Neuronal stem cell (in vitro differentiated cells): ENCODE measurements at regions not wholly inside any gene's neighbourhood (a gene's known extent, or its start where the extent isn't known, plus 50 kb on each side); places are given as distances from the start of the nearest gene placed in this dataset.

Experiments
- DNase-seq: peaks from one replicate; pipeline ENCODE4 v3.0.0-alpha.2; 2013; ENCODE audit warnings: low spot score
- H2AFZ ChIP-seq: one replicate; pipeline ENCODE4 v1.6.1; 2013; ENCODE audit warnings: mild to moderate bottlenecking, low read length, inconsistent platforms
- H2AK5ac ChIP-seq: 2 replicates; pipeline ENCODE4 v1.6.1; 2013; ENCODE audit warnings: low read depth, mild to moderate bottlenecking, inconsistent platforms, low read length, moderate library complexity, mixed read lengths
- H2BK120ac ChIP-seq: 2 replicates; pipeline ENCODE4 v1.6.1; 2013; ENCODE audit warnings: low read depth, mild to moderate bottlenecking, inconsistent platforms, low read length, moderate library complexity, mixed read lengths
- H2BK12ac ChIP-seq: one replicate; pipeline ENCODE4 v1.6.1; 2013; ENCODE audit warnings: low read length, inconsistent platforms
- H2BK15ac ChIP-seq: 2 replicates; pipeline ENCODE4 v1.6.1; 2013; ENCODE audit warnings: mild to moderate bottlenecking, low read length, inconsistent platforms, mixed read lengths
- H2BK5ac ChIP-seq: one replicate; pipeline ENCODE4 v1.6.1; 2013; ENCODE audit warnings: inconsistent platforms, mild to moderate bottlenecking, low read length, moderate library complexity
- H3K14ac ChIP-seq: one replicate; pipeline ENCODE4 v1.6.1; 2013; ENCODE audit warnings: low read length, inconsistent platforms
- H3K18ac ChIP-seq: 2 replicates; pipeline ENCODE4 v1.6.1; 2013; ENCODE audit warnings: low read length, inconsistent platforms
- H3K23ac ChIP-seq: 2 replicates; pipeline ENCODE4 v1.6.1; 2013; ENCODE audit warnings: low read depth, mild to moderate bottlenecking, mixed read lengths, low read length, inconsistent platforms; ENCODE audit not compliant: poor library complexity
- H3K27ac ChIP-seq: replicated peaks from 3 replicates; pipeline ENCODE4 v1.5.1; 2013; ENCODE audit warnings: low read length, inconsistent platforms
- H3K27me3 ChIP-seq, 3 experiments: 2 replicates each; pipeline ENCODE4 v1.6.1; 2013; ENCODE audit warnings: low read length in 3 of 3, mild to moderate bottlenecking in 2 of 3, inconsistent platforms in 1 of 3, low read depth in 1 of 3, mixed read lengths in 1 of 3, moderate library complexity in 1 of 3; ENCODE audit not compliant: control insufficient read depth in 3 of 3, insufficient read depth in 3 of 3
- H3K36me3 ChIP-seq, 2 donors: replicated peaks in 1 of 2; 2 replicates each; pipeline ENCODE4 v1.6.1; 2013; ENCODE audit warnings: low read length in 2 of 2; ENCODE audit not compliant: control insufficient read depth in 2 of 2, insufficient read depth in 2 of 2
- H3K4ac ChIP-seq: 2 replicates; pipeline ENCODE4 v1.6.1; 2013; ENCODE audit warnings: inconsistent platforms, mild to moderate bottlenecking, low read length, moderate library complexity
- H3K4me1 ChIP-seq, 2 donors: 1 replicate in 1 of 2; 2 replicates in 1 of 2; pipeline ENCODE4 v1.6.1; 2013; ENCODE audit warnings: low read length in 2 of 2, low read depth in 1 of 2; ENCODE audit not compliant: control insufficient read depth in 2 of 2, insufficient read depth in 1 of 2
- H3K4me2 ChIP-seq: one replicate; pipeline ENCODE4 v1.6.1; 2013; ENCODE audit warnings: mild to moderate bottlenecking, low read length, inconsistent platforms; ENCODE audit not compliant: insufficient read depth, poor library complexity, severe bottlenecking
- H3K4me3 ChIP-seq, 2 donors: 2 replicates each; pipeline ENCODE4 v1.5.1; 2013; ENCODE audit warnings: low read length in 2 of 2, mild to moderate bottlenecking in 2 of 2, inconsistent platforms in 1 of 2, moderate library complexity in 1 of 2
- H3K79me1 ChIP-seq: one replicate; pipeline ENCODE4 v1.6.1; 2013; ENCODE audit warnings: low read depth, mild to moderate bottlenecking, inconsistent platforms, low read length, moderate library complexity
- H3K9ac ChIP-seq: one replicate; pipeline ENCODE4 v1.6.1; 2013; ENCODE audit warnings: mild to moderate bottlenecking, low read depth, low read length, inconsistent platforms; ENCODE audit not compliant: poor library complexity
- H3K9me3 ChIP-seq, 2 donors: replicated peaks in 1 of 2; 2 replicates each; pipeline versions ENCODE3 to v1.6.1; 2013; ENCODE audit warnings: low read length in 2 of 2, mild to moderate bottlenecking in 2 of 2, inconsistent platforms in 1 of 2, low read depth in 1 of 2, mixed read lengths in 1 of 2, moderate library complexity in 1 of 2; ENCODE audit not compliant: control insufficient read depth in 2 of 2, insufficient read depth in 1 of 2
- H4K8ac ChIP-seq: one replicate; pipeline ENCODE4 v1.6.1; 2013; ENCODE audit warnings: low read depth, mild to moderate bottlenecking, inconsistent platforms, low read length, moderate library complexity
- H4K91ac ChIP-seq: one replicate; pipeline ENCODE4 v1.6.1; 2013; ENCODE audit warnings: low read length, low read depth, mild to moderate bottlenecking, inconsistent platforms; ENCODE audit not compliant: poor library complexity
- WGBS, 2 donors: extraction: QIAGEN DNeasy Blood & Tissue Kit; methylation state at CpG; one replicate each; pipeline ENCODE4 v1.1.7; 2013; ENCODE audit warnings: missing lambda C conversion rate in 2 of 2, mixed read lengths in 1 of 2; ENCODE audit not compliant: insufficient read length in 2 of 2, insufficient replicate concordance in 1 of 2; ENCODE audit errors: extremely low coverage in 2 of 2; 5-methylcytosine and 5-hydroxymethylcytosine counted together

DNA sequence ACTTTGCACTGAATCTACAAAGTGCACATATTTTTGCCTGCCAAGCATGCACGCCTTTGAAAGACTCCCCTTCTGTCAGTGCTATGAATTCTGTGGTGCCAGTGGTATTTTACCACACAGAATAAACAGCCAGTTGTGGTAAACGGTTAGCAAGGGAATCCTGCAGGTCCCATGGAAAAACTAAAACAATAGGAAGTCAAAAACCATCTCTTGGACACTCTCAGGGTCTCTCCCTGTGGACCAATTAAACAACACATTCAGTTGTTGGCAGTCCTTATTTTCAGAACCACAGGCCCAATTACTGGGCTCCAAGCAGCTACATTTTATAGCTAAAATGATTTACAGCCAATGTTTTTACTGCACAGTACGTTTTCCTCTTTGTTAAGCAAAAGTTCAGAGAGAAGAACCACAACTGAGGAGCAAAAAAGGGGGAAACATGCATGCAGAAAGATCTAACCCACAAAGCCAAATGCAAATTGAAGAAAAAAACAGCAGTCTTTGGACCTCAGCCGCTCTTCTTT, 116.9 kb downstream of the KCTD12 start:
- no peak overlapping the region for H2BK5ac ChIP-seq
- no peak overlapping the region for H4K8ac ChIP-seq
- H3K9me3 ChIP-seq = no peaks in the 10 kb centered on the region
- H3K4ac ChIP-seq = no peak overlapping the region
- H3K36me3 ChIP-seq = no peaks in the 10 kb centered on the region
- no peak overlapping the region for H3K23ac ChIP-seq
- DNase-seq = no peak
- H3K4me3 ChIP-seq = no peak overlapping the region
- no peak overlapping the region for H3K9ac ChIP-seq
- no peak overlapping the region for H2BK15ac ChIP-seq
- no peak overlapping the region for H3K27ac ChIP-seq
- no CpG with 5 or more reads among the region's 4 CpGs for WGBS, 2 donors
- no peak overlapping the region for H2BK120ac ChIP-seq
- peaks cover 0 to 4% (median 0%) of the 10 kb centered on the region in 3 experiments for H3K27me3 ChIP-seq
- no peak overlapping the region for H2AK5ac ChIP-seq
- H4K91ac ChIP-seq = no peak overlapping the region
- H3K4me1 ChIP-seq = no peaks in the 10 kb centered on the region
- H3K79me1 ChIP-seq = no peaks in the 10 kb centered on the region
- no peak overlapping the region for H3K14ac ChIP-seq
- H3K18ac ChIP-seq = no peak overlapping the region
- H2AFZ ChIP-seq = no peak overlapping the region
- no peak overlapping the region for H2BK12ac ChIP-seq
- H3K4me2 ChIP-seq = no peak overlapping the region

DNA sequence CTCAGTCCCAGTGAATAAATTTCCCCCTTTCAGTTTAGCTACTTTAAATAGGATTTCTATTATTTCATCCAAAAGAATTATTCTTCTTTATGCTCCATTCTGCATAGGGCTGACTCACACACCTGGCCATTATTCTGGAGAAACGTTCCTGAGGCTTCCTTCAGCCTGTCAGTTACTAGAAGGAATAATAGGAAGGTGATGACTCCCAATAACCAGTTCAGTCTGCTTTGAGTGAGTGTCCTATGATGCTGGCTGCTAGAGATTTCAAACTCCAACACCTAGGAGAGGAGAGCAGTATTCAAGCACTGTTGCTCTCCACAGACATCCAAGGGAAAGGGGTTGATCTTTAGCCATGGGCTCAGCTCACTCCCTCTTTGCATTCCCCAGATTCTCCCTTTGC, 117.8 kb downstream of the KCTD12 start:
- H3K18ac ChIP-seq = no peak overlapping the region
- H3K9me3 ChIP-seq = no peaks in the 10 kb centered on the region
- H4K8ac ChIP-seq = no peak overlapping the region
- H3K27me3 ChIP-seq = peaks cover 0 to 4% (median 0%) of the 10 kb centered on the region in 3 experiments
- H2AFZ ChIP-seq = no peak overlapping the region
- H2BK5ac ChIP-seq = no peak overlapping the region
- H2AK5ac ChIP-seq = no peak overlapping the region
- H3K27ac ChIP-seq = no peak overlapping the region
- WGBS, 2 donors = no CpG with 5 or more reads among the region's 1 CpG
- H3K14ac ChIP-seq = no peak overlapping the region
- H2BK12ac ChIP-seq = no peak overlapping the region
- H3K9ac ChIP-seq = no peak overlapping the region
- H3K4me1 ChIP-seq = no peaks in the 10 kb centered on the region
- H4K91ac ChIP-seq = no peak overlapping the region
- H2BK15ac ChIP-seq = no peak overlapping the region
- no peak overlapping the region for H2BK120ac ChIP-seq
- H3K4me2 ChIP-seq = no peak overlapping the region
- no peaks in the 10 kb centered on the region for H3K79me1 ChIP-seq
- DNase-seq = no peak
- H3K23ac ChIP-seq = no peak overlapping the region
- H3K4me3 ChIP-seq = no peak overlapping the region
- no peak overlapping the region for H3K4ac ChIP-seq
- no peaks in the 10 kb centered on the region for H3K36me3 ChIP-seq

DNA sequence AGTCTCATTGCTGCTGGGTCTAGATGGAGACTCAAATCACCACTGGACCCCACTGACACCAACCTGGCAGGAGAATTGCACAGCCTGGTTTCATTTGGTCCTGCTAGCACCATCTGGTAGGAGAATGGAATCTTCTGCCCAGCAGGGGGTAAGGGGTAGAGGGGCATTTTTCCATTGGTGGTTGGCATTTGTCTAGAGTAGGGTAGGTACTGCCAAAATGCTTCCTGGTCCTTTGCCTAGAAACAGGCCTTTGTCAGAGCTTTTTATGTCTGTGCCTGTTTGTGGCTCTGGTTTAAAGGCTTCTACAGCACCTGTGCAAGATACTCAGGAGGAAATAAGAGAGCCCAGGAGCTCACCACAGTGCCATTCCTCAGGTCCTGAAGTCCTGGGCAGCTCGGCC, 121.3 kb downstream of the KCTD12 start:
- no peak overlapping the region for H2BK120ac ChIP-seq
- no peak overlapping the region for H2BK15ac ChIP-seq
- no peak overlapping the region for H2AK5ac ChIP-seq
- H2BK12ac ChIP-seq = no peak overlapping the region
- H3K79me1 ChIP-seq = no peaks in the 10 kb centered on the region
- no peak overlapping the region for H3K18ac ChIP-seq
- no peak overlapping the region for H3K4me2 ChIP-seq
- no peaks in the 10 kb centered on the region for H3K9me3 ChIP-seq
- H2BK5ac ChIP-seq = no peak overlapping the region
- H3K4ac ChIP-seq = no peak overlapping the region
- no peak for DNase-seq
- no peak overlapping the region for H4K91ac ChIP-seq
- H3K4me3 ChIP-seq = no peak overlapping the region
- H2AFZ ChIP-seq = no peak overlapping the region
- no peaks in the 10 kb centered on the region for H3K36me3 ChIP-seq
- H3K23ac ChIP-seq = no peak overlapping the region
- H4K8ac ChIP-seq = no peak overlapping the region
- H3K27ac ChIP-seq = no peak overlapping the region
- no peak overlapping the region for H3K9ac ChIP-seq
- no peak overlapping the region for H3K14ac ChIP-seq
- peaks cover 0 to 4% (median 0%) of the 10 kb centered on the region in 3 experiments for H3K27me3 ChIP-seq
- WGBS, 2 donors = no CpG with 5 or more reads among the region's 1 CpG
- H3K4me1 ChIP-seq = no peaks in the 10 kb centered on the region

DNA sequence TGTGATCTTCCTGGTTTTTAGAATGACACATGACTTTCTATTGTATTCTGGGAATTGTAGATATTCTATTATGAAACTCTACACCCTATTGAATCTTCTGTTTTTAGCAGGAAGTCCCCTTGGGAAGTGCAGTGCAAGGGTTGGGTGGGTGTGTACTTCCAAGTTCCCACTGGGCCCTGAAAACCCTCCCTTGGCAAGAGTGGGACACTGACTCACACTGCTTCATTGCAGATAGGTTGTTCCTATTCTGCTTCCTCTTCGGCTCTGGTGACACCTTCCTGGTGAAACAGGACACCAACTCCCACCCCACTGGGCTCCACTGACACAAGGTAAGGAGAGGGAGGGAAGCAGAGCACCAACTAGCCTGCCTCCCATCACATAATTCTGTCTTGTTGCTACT, 121.8 kb downstream of the KCTD12 start:
- Histone ChIP-seq H3K27ac (no peak overlapping the region), H3K4ac (no peak overlapping the region), H3K18ac (no peak overlapping the region), H2BK15ac (no peak overlapping the region), H4K91ac (no peak overlapping the region), H2AFZ (no peak overlapping the region), H3K27me3 (peaks cover 0 to 4% (median 0%) of the 10 kb centered on the region in 3 experiments), H2BK12ac (no peak overlapping the region), H2BK5ac (no peak overlapping the region), H3K9ac (no peak overlapping the region), H2BK120ac (no peak overlapping the region), H3K4me3 (peak overlapping the region in 1 of 2 donors; percentile 4), H4K8ac (no peak overlapping the region), H3K4me1 (no peaks in the 10 kb centered on the region), H3K36me3 (no peaks in the 10 kb centered on the region), H3K9me3 (no peaks in the 10 kb centered on the region), H3K79me1 (no peaks in the 10 kb centered on the region), H3K14ac (no peak overlapping the region), H2AK5ac (no peak overlapping the region), H3K23ac (no peak overlapping the region), H3K4me2 (no peak overlapping the region)
- no CpG with 5 or more reads among the region's 1 CpG for WGBS, 2 donors
- no peak for DNase-seq
